ENCODE measurements at regions not wholly inside any gene's neighbourhood (a gene's known extent, or its start where the extent isn't known, plus 50 kb on each side); places are given as distances from the start of the nearest gene placed in this dataset.

GRCh38 chr6:115617031-115617430 is 443.7 kb downstream of the FRK start:
- TF ChIP-seq PRDM15 (CRISPR knock-in tag; IDR thresholded peaks at IDR 0.05): no peak
- TF ChIP-seq TCF7 (CRISPR knock-in tag; IDR thresholded peaks at IDR 0.05; ENCODE audit: low read depth): no peak
- TF ChIP-seq CTCF (IDR thresholded peaks at IDR 0.05): no peak
- TF ChIP-seq ATF3 (CRISPR knock-in tag; conservative IDR thresholded peaks at IDR 0.05): no peak
- no peak for TF ChIP-seq ZNF263 (CRISPR knock-in tag; IDR thresholded peaks at IDR 0.05; ENCODE audit: low read depth)
- no peak for TF ChIP-seq USF2 (CRISPR knock-in tag; IDR thresholded peaks at IDR 0.05)
- no peak for TF ChIP-seq ZNF317 (CRISPR knock-in tag; IDR thresholded peaks at IDR 0.05; ENCODE audit: borderline replicate concordance, low read depth)
- TF ChIP-seq ELF4 (CRISPR knock-in tag; IDR thresholded peaks at IDR 0.05; ENCODE audit: low read depth): no peak
